Thoracic aorta (tissue), 2 donors: ENCODE measurements at regions not wholly inside any gene's neighbourhood (a gene's known extent, or its start where the extent isn't known, plus 50 kb on each side); places are given as distances from the start of the nearest gene placed in this dataset.

Experiments used
- ATAC-seq: fragments of 150-250 bp; one replicate; pipeline ENCODE4 v1.8.0; 2017; ENCODE audit warnings: low read depth; ENCODE audit not compliant: insufficient number of reproducible peaks, low FRiP score
- DNase-seq: peaks from one replicate; pipeline ENCODE4 v3.0.0-alpha.2; 2020; ENCODE audit warnings: low spot score
- H3K27ac ChIP-seq, 2 donors: fragments of 200-600 bp; sonication (generic); 1 replicate in 1 of 2; 2 replicates in 1 of 2; pipeline ENCODE4 v1.5.1; 2016; ENCODE audit warnings: mild to moderate bottlenecking in 2 of 2, moderate library complexity in 2 of 2
- H3K27me3 ChIP-seq: fragments of 200-600 bp; sonication (generic); replicated peaks from 2 replicates; pipeline ENCODE4 v1.6.0; 2016; ENCODE audit warnings: mild to moderate bottlenecking; ENCODE audit not compliant: insufficient read depth
- H3K36me3 ChIP-seq: fragments of 200-600 bp; sonication (generic); one replicate; pipeline ENCODE4 v1.5.1; 2016
- H3K4me1 ChIP-seq, 2 donors: fragments of 200-600 bp; sonication (generic); 1 replicate in 1 of 2; 2 replicates in 1 of 2; pipeline versions ENCODE4 v1.5.1 to v1.6.0; 2016; ENCODE audit warnings: low read depth in 2 of 2, mild to moderate bottlenecking in 1 of 2; ENCODE audit not compliant: control insufficient read depth in 1 of 2
- H3K4me3 ChIP-seq: fragments of 200-600 bp; sonication (generic); 2 replicates; pipeline ENCODE4 v1.5.1; 2016; ENCODE audit warnings: mild to moderate bottlenecking
- H3K9me3 ChIP-seq: fragments of 200-600 bp; sonication (generic); 2 replicates; pipeline ENCODE4 v1.5.1; 2016
- CTCF ChIP-seq: fragments of 200-600 bp; sonication (generic); IDR thresholded peaks from one replicate; pipeline ENCODE4 v1.5.1; 2019; ENCODE audit warnings: antibody characterized with exemption

GRCh38 chr1:244286341-244286740, 165.4 kb downstream of the ADSS2 start:
- no peaks in the 10 kb centered on the region for H3K9me3 ChIP-seq
- H3K36me3 ChIP-seq: no peaks in the 10 kb centered on the region
- TF ChIP-seq CTCF: no peak
- DNase-seq (no peak), ATAC-seq (no peak)
- no peaks in the 10 kb centered on the region for H3K27me3 ChIP-seq
- H3K4me3 ChIP-seq: no peak overlapping the region
- no peaks in the 10 kb centered on the region for H3K4me1 ChIP-seq
- H3K27ac ChIP-seq: no peak overlapping the region

DNA sequence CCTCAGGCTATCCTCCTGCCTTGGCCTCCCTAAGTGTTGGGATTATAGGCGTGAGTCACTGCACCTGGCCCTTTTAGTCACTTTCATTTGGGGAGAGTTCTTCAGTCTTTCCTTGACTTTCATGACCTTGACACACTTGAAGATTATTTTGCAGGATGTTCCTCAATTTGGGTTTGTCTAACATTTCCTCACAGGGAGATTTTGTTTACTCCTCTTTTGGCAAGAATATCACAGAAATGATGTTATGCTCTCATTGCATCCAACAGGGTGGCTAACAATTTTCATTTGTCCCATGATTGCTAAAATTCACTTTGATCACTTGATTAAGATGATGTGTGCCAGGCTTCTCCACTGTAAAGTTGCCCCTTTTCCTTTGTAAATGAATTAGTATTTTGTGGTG, 164.0 kb downstream of the ADSS2 start:
- Histone ChIP-seq H3K4me1 (no peaks in the 10 kb centered on the region), H3K36me3 (no peaks in the 10 kb centered on the region), H3K27ac (no peak overlapping the region), H3K4me3 (no peak overlapping the region), H3K27me3 (no peaks in the 10 kb centered on the region), H3K9me3 (no peaks in the 10 kb centered on the region)
- no peak for TF ChIP-seq CTCF
- ATAC-seq: no peak
- no peak for DNase-seq

- Histone ChIP-seq H3K9me3 (no peaks in the 10 kb centered on the region), H3K36me3 (no peaks in the 10 kb centered on the region), H3K27ac (no peak overlapping the region), H3K4me1 (no peaks in the 10 kb centered on the region), H3K27me3 (no peaks in the 10 kb centered on the region), H3K4me3 (no peak overlapping the region)
- ATAC-seq (no peak), DNase-seq (no peak)
- TF ChIP-seq CTCF: no peak
Observed at GRCh38 chr1:244288663-244289062, 163.0 kb downstream of the ADSS2 start.

DNA sequence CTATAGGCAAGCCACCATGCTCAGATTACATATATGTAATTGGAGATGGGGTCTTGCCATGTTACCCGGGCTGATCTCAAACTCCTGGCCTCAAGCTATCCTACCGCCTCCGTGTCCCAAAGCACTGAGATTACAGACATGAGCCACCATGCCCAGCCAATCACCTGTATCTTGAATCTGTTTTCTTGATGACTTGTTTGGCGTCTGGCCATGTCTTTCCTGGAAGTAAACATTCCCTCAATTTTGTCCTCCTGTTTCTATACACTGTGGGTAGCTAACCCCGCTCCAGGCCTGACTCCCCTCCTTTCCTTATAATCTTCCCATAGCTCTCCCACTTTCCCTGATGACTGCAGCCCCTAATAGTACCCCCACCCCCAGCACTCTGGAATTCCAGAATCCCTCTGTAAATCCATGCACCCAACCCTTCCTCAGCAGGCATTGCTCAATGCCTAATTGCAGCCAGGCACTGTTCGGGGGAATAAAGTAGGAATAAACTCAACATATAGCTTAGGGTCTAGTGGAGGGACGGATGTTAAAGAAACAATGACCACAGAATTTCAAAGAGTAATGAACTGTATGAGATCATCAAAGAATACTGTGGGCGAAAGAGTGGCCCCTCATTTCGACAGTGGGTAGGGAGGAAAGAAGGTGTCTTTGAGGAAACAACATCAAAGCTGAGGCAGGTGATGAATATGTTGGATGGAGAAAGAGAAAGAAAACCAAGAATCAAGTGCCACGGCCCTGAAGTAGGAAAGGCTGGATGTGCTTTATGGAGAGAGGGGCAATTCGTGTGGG, 161.5 kb downstream of the ADSS2 start:
- DNase-seq (no peak), ATAC-seq (no peak)
- Histone ChIP-seq H3K4me1 (no peaks in the 10 kb centered on the region), H3K9me3 (no peaks in the 10 kb centered on the region), H3K27me3 (no peaks in the 10 kb centered on the region), H3K36me3 (no peaks in the 10 kb centered on the region), H3K27ac (no peak overlapping the region), H3K4me3 (no peak overlapping the region)
- TF ChIP-seq CTCF: no peak

- ATAC-seq (no peak), DNase-seq (no peak)
- H3K9me3 ChIP-seq: no peaks in the 10 kb centered on the region
- no peak for TF ChIP-seq CTCF
- no peaks in the 10 kb centered on the region for H3K36me3 ChIP-seq
- no peak overlapping the region for H3K4me3 ChIP-seq
- no peaks in the 10 kb centered on the region for H3K27me3 ChIP-seq
- no peaks in the 10 kb centered on the region for H3K4me1 ChIP-seq
- H3K27ac ChIP-seq: no peak overlapping the region
Observed at GRCh38 chr1:244291236-244292201, 160.2 kb downstream of the ADSS2 start.
